Stomach (tissue), 4 donors: ENCODE measurements at regions not wholly inside any gene's neighbourhood (a gene's known extent, or its start where the extent isn't known, plus 50 kb on each side); places are given as distances from the start of the nearest gene placed in this dataset.

Experiments
- CTCF ChIP-seq, 7 experiments: fragments of 450-650 bp in 4 of 7; fragments of 200-600 bp in 3 of 7; sonication (generic) in 3 of 7; IDR thresholded peaks; one replicate each; pipeline ENCODE4 v1.5.1; 2016 to 2019; ENCODE audit warnings: antibody characterized with exemption in 7 of 7, control low read depth in 2 of 7, mild to moderate bottlenecking in 1 of 7
- POLR2A ChIP-seq, 4 donors: fragments of 450-650 bp; IDR thresholded peaks; one replicate each; pipeline ENCODE4 v1.6.1; 2016; ENCODE audit warnings: antibody characterized with exemption in 4 of 4, control low read depth in 2 of 4, mild to moderate bottlenecking in 1 of 4, moderate library complexity in 1 of 4
- POLR2AphosphoS5 ChIP-seq, 3 donors: sonication (generic); formaldehyde crosslinking; IDR thresholded peaks; one replicate each; pipeline ENCODE4 v1.6.1; 2016; ENCODE audit warnings: antibody characterized with exemption in 3 of 3

GRCh38 chr2:120485096-120485495, 139.2 kb downstream of the INHBB start:
- TF ChIP-seq POLR2AphosphoS5 (IDR thresholded peaks at IDR 0.05) (no peak), CTCF (IDR thresholded peaks at IDR 0.05) (no peak), POLR2A (IDR thresholded peaks at IDR 0.05) (no peak)
